HCT116 (cell line): ENCODE measurements at regions not wholly inside any gene's neighbourhood (a gene's known extent, or its start where the extent isn't known, plus 50 kb on each side); places are given as distances from the start of the nearest gene placed in this dataset.

Source experiments
- CTCF ChIP-seq, 3 experiments: fragments of 200-600 bp in 1 of 3; sonication (generic) in 1 of 3; IDR thresholded peaks in 2 of 3; conservative IDR thresholded peaks in 1 of 3; 2 replicates each; pipeline ENCODE4 v1.5.1; 2012 to 2017; ENCODE audit warnings: low read depth in 2 of 3, low read length in 2 of 3, antibody characterized with exemption in 1 of 3, borderline replicate concordance in 1 of 3, control low read depth in 1 of 3, mild to moderate bottlenecking in 1 of 3, mixed read lengths in 1 of 3, mixed run types in 1 of 3, moderate library complexity in 1 of 3; ENCODE audit not compliant: insufficient read depth in 1 of 3
- SIN3A ChIP-seq: IDR thresholded peaks from 2 replicates; pipeline ENCODE4 v1.6.1; 2012; ENCODE audit warnings: low read depth

GRCh38 chr20:55535366-55535765 is 470.0 kb downstream of the CBLN4 start:
- TF ChIP-seq SIN3A (no peak), CTCF (IDR thresholded peaks at IDR 0.05 in 2 of 3, conservative IDR thresholded peaks at IDR 0.05 in 1 of 3; ENCODE audit: borderline replicate concordance in 1 of 3, insufficient read depth in 1 of 3, low read depth in 2 of 3, low read length in 2 of 3) (no peak)
